ENCODE measurements at regions not wholly inside any gene's neighbourhood (a gene's known extent, or its start where the extent isn't known, plus 50 kb on each side); places are given as distances from the start of the nearest gene placed in this dataset.

DNA sequence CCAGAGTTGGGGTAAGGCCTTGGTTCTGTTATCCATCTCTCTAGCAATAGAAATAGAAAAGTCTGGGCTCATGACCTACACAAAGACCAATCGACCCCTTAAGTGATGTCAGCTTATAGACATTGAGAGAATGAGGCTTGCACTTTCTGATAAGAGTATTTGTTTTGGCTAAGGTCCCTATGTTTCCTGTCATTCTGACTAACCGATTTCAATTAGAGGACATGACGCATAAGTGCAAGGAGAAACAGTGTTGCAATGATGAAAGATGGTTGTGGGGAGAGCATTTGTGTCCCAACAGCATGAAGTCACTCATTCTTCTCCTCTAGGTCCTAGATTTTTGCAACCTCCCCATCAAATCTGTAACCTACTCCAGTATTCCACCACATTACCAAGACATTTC lies 255.1 kb downstream of the MAT2B start:
- no peak for ATAC-seq
- DNase-seq (ENCODE audit: low read depth, low spot score), result no peak
- ChIA-PET SMC1A (ENCODE audit: uncharacterized antibody, unreplicated experiment) (no interaction called here), RAD21 (ENCODE audit: unreplicated experiment) (no interaction called here), POLR2A (no interaction called here), CTCF (no interaction called here)
- Histone ChIP-seq H2AFZ (ENCODE audit: control insufficient read depth, low read depth, low read length) (no peak overlapping the region), H4K20me1 (ENCODE audit: control insufficient read depth, insufficient read depth) (no peaks in the 10 kb centered on the region), H3K4me2 (ENCODE audit: control insufficient read depth, insufficient read depth) (no peak overlapping the region), H3K27me3 (replicated peaks in 1 of 2; ENCODE audit: control insufficient read depth in 2 of 2, insufficient read depth in 2 of 2, low read length in 1 of 2) (no peaks in the 10 kb centered on the region; a peak in 1 of 4 replicates), H3K27ac (ENCODE audit: control insufficient read depth, insufficient read depth) (no peak overlapping the region), H3K4me1 (ENCODE audit: control insufficient read depth, insufficient read depth, low read length) (no peaks in the 10 kb centered on the region), H3K79me2 (ENCODE audit: control insufficient read depth, insufficient read depth, low read length) (no peaks in the 10 kb centered on the region), H3K4me3 (no peak overlapping the region), H3K9me3 (replicated peaks; ENCODE audit: control insufficient read depth, insufficient read depth, low read length) (no peaks in the 10 kb centered on the region), H3K36me3 (ENCODE audit: control insufficient read depth in 2 of 2, insufficient read depth in 2 of 2, low read length in 1 of 2) (no peaks in the 10 kb centered on the region), H3K9ac (ENCODE audit: control insufficient read depth, insufficient read depth, low read length) (no peak overlapping the region)
- in situ Hi-C loops (cut with MboI) (no loop called here), intact Hi-C loops (cut with micrococcal nuclease; ENCODE audit: unreplicated experiment) (no loop called here)
- BruUV-seq (replicated peaks), result no TSS peak
- no peak for TF ChIP-seq ZSCAN29 (IDR thresholded peaks at IDR 0.05)
- no peak for TF ChIP-seq TCF3 (IDR thresholded peaks at IDR 0.05; ENCODE audit: borderline replicate concordance, insufficient read depth, low read depth, low read length)
- no peak for FAIRE-seq
- WGBS (ENCODE audit: insufficient coverage, insufficient replicate concordance, low lambda C conversion rate, missing lambda C conversion rate), result 27% methylated on average over 3 of the region's 3 CpGs

- H2AFZ ChIP-seq (ENCODE audit: control insufficient read depth, low read depth, low read length), result no peak overlapping the region
- FAIRE-seq, result no peak
- TF ChIP-seq, protein P1, sequence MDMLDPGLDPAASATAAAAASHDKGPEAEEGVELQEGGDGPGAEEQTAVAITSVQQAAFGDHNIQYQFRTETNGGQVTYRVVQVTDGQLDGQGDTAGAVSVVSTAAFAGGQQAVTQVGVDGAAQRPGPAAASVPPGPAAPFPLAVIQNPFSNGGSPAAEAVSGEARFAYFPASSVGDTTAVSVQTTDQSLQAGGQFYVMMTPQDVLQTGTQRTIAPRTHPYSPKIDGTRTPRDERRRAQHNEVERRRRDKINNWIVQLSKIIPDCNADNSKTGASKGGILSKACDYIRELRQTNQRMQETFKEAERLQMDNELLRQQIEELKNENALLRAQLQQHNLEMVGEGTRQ (IDR thresholded peaks at IDR 0.05; ENCODE audit: borderline replicate concordance, low read depth, low read length), result no peak
- TF ChIP-seq E2F4 (IDR thresholded peaks at IDR 0.05; ENCODE audit: low read depth, low read length), result no peak
- no peak for TF ChIP-seq BCLAF1 (IDR thresholded peaks at IDR 0.05)
- intact Hi-C loops (cut with micrococcal nuclease; ENCODE audit: unreplicated experiment) (no loop called here), in situ Hi-C loops (cut with MboI) (no loop called here)
- 42% methylated on average over 8 of the region's 8 CpGs for WGBS (ENCODE audit: insufficient coverage, insufficient replicate concordance, low lambda C conversion rate, missing lambda C conversion rate)
- H3K36me3 ChIP-seq (ENCODE audit: control insufficient read depth in 2 of 2, insufficient read depth in 2 of 2, low read length in 1 of 2), result no peaks in the 10 kb centered on the region
- no peaks in the 10 kb centered on the region for H3K4me1 ChIP-seq (ENCODE audit: control insufficient read depth, insufficient read depth, low read length)
- ATAC-seq, result no peak
- no peak overlapping the region for H3K27ac ChIP-seq (ENCODE audit: control insufficient read depth, insufficient read depth)
- H3K27me3 ChIP-seq (replicated peaks in 1 of 2; ENCODE audit: control insufficient read depth in 2 of 2, insufficient read depth in 2 of 2, low read length in 1 of 2), result no peaks in the 10 kb centered on the region; a peak in 1 of 4 replicates
- H3K4me2 ChIP-seq (ENCODE audit: control insufficient read depth, insufficient read depth), result no peak overlapping the region
- no peak for DNase-seq (ENCODE audit: low read depth, low spot score)
- CTCF ChIA-PET, result no interaction called here
- no peaks in the 10 kb centered on the region for H3K79me2 ChIP-seq (ENCODE audit: control insufficient read depth, insufficient read depth, low read length)
- no peaks in the 10 kb centered on the region for H3K9me3 ChIP-seq (replicated peaks; ENCODE audit: control insufficient read depth, insufficient read depth, low read length)
- no peak overlapping the region for H3K4me3 ChIP-seq
- no peak overlapping the region for H3K9ac ChIP-seq (ENCODE audit: control insufficient read depth, insufficient read depth, low read length)
- BruUV-seq (replicated peaks), result no TSS peak
- H4K20me1 ChIP-seq (ENCODE audit: control insufficient read depth, insufficient read depth), result no peaks in the 10 kb centered on the region
- RAD21 ChIA-PET (ENCODE audit: unreplicated experiment), result no interaction called here
- POLR2A ChIA-PET, result no interaction called here
- SMC1A ChIA-PET (ENCODE audit: uncharacterized antibody, unreplicated experiment), result interaction anchor here (1.4 kb wide), 1 partner anchor 10 kb away, joined by 5 read pairs; no protein-coding TSS in a partner anchor
These were observed 261.7 kb downstream of the MAT2B start for GRCh38 chr5:163766936-163767670.

All from GM12878 (cell line).